ENCODE measurements at regions not wholly inside any gene's neighbourhood (a gene's known extent, or its start where the extent isn't known, plus 50 kb on each side); places are given as distances from the start of the nearest gene placed in this dataset.

GRCh38 chr2:16561251-16561650, 104.4 kb downstream of the CYRIA start:
- ATAC-seq (ENCODE audit: low read depth) (no peak), DNase-seq (no peak)
- Mint-ChIP-seq H3K4me1 (no peaks in the 10 kb centered on the region), H3K4me3 (no peak overlapping the region), H3K27me3 (no peaks in the 10 kb centered on the region), H3K27ac (no peak overlapping the region), H3K9me3 (ENCODE audit: insufficient read depth) (no peaks in the 10 kb centered on the region)
- Histone ChIP-seq H2AFZ (ENCODE audit: insufficient read depth, low read depth, low read length, poor library complexity, severe bottlenecking) (no peak overlapping the region), H4K20me1 (ENCODE audit: control insufficient read depth, insufficient read depth, low read length, poor library complexity, severe bottlenecking) (no peaks in the 10 kb centered on the region), H3K27ac (ENCODE audit: low read length in 2 of 2) (no peak overlapping the region), H3K36me3 (replicated peaks in 1 of 2; ENCODE audit: control extremely low read depth in 1 of 2, control insufficient read depth in 1 of 2, extremely low read depth in 1 of 2, insufficient read depth in 2 of 2, low read length in 1 of 2) (peaks cover 45 to 90% of the 10 kb centered on the region in 2 experiments), H3K9ac (ENCODE audit: low read length) (no peak overlapping the region), H3K79me2 (ENCODE audit: control insufficient read depth, insufficient read depth, low read length) (no peaks in the 10 kb centered on the region), H3K27me3 (replicated peaks in 1 of 4; ENCODE audit: control extremely low read depth in 1 of 4, control insufficient read depth in 3 of 4, insufficient read depth in 4 of 4, low read length in 3 of 4) (no peaks in the 10 kb centered on the region), H3K4me2 (replicated peaks; ENCODE audit: low read depth, low read length, poor library complexity, severe bottlenecking) (no peak overlapping the region), H3K9me3 (ENCODE audit: control extremely low read depth in 1 of 3, control insufficient read depth in 2 of 3, insufficient read depth in 1 of 3, low read length in 2 of 3) (no peaks in the 10 kb centered on the region), H3K4me3 (ENCODE audit: control extremely low read depth in 1 of 5, extremely low read depth in 1 of 5, insufficient read depth in 1 of 5, low read depth in 2 of 5, low read length in 4 of 5) (no peak overlapping the region), H3K4me1 (ENCODE audit: control insufficient read depth in 2 of 2, insufficient read depth in 2 of 2, low read length in 2 of 2) (no peaks in the 10 kb centered on the region)
- WGBS (ENCODE audit: insufficient coverage), result 100% methylated on average over 5 of the region's 6 CpGs
- ChIA-PET POLR2A (no interaction called here), CTCF (interaction anchor here (1.0 kb wide), 1 partner anchor 196 kb away, joined by 3 read pairs; no protein-coding TSS in a partner anchor)
- intact Hi-C loops (cut with micrococcal nuclease), result no loop called here
- TF ChIP-seq EZH2 (IDR thresholded peaks at IDR 0.05; ENCODE audit: borderline replicate concordance, insufficient read depth, low read depth, low read length, poor library complexity, severe bottlenecking) (no peak), CTCF (IDR thresholded peaks at IDR 0.05) (no peak)

- H3K4me3 Mint-ChIP-seq, result no peak overlapping the region
- no peak overlapping the region for H3K4me2 ChIP-seq (replicated peaks; ENCODE audit: low read depth, low read length, poor library complexity, severe bottlenecking)
- H3K9me3 ChIP-seq (ENCODE audit: control extremely low read depth in 1 of 3, control insufficient read depth in 2 of 3, insufficient read depth in 1 of 3, low read length in 2 of 3), result no peaks in the 10 kb centered on the region
- no peaks in the 10 kb centered on the region for H4K20me1 ChIP-seq (ENCODE audit: control insufficient read depth, insufficient read depth, low read length, poor library complexity, severe bottlenecking)
- H2AFZ ChIP-seq (ENCODE audit: insufficient read depth, low read depth, low read length, poor library complexity, severe bottlenecking), result no peak overlapping the region
- no peak for TF ChIP-seq EZH2 (IDR thresholded peaks at IDR 0.05; ENCODE audit: borderline replicate concordance, insufficient read depth, low read depth, low read length, poor library complexity, severe bottlenecking)
- TF ChIP-seq CTCF (IDR thresholded peaks at IDR 0.05), result no peak
- H3K9me3 Mint-ChIP-seq (ENCODE audit: insufficient read depth), result no peaks in the 10 kb centered on the region
- H3K4me3 ChIP-seq (ENCODE audit: control extremely low read depth in 1 of 5, extremely low read depth in 1 of 5, insufficient read depth in 1 of 5, low read depth in 2 of 5, low read length in 4 of 5), result no peak overlapping the region
- POLR2A ChIA-PET, result no interaction called here
- CTCF ChIA-PET, result no interaction called here
- H3K27me3 Mint-ChIP-seq, result no peaks in the 10 kb centered on the region
- ATAC-seq (ENCODE audit: low read depth) (no peak), DNase-seq (no peak)
- intact Hi-C loops (cut with micrococcal nuclease), result no loop called here
- 100% methylated on average over 4 of the region's 7 CpGs for WGBS (ENCODE audit: insufficient coverage)
- H3K27ac ChIP-seq (ENCODE audit: low read length in 2 of 2), result no peak overlapping the region
- no peak overlapping the region for H3K9ac ChIP-seq (ENCODE audit: low read length)
- no peaks in the 10 kb centered on the region for H3K4me1 ChIP-seq (ENCODE audit: control insufficient read depth in 2 of 2, insufficient read depth in 2 of 2, low read length in 2 of 2)
- H3K27me3 ChIP-seq (replicated peaks in 1 of 4; ENCODE audit: control extremely low read depth in 1 of 4, control insufficient read depth in 3 of 4, insufficient read depth in 4 of 4, low read length in 3 of 4), result no peaks in the 10 kb centered on the region
- peaks cover 44 to 94% of the 10 kb centered on the region in 2 experiments for H3K36me3 ChIP-seq (replicated peaks in 1 of 2; ENCODE audit: control extremely low read depth in 1 of 2, control insufficient read depth in 1 of 2, extremely low read depth in 1 of 2, insufficient read depth in 2 of 2, low read length in 1 of 2)
- no peak overlapping the region for H3K27ac Mint-ChIP-seq
- no peaks in the 10 kb centered on the region for H3K4me1 Mint-ChIP-seq
- no peaks in the 10 kb centered on the region for H3K79me2 ChIP-seq (ENCODE audit: control insufficient read depth, insufficient read depth, low read length)
Observed at GRCh38 chr2:16559278-16560067, 106.2 kb downstream of the CYRIA start.

Measured in B cell (primary cell).